GM19351 (cell line): ENCODE measurements at regions not wholly inside any gene's neighbourhood (a gene's known extent, or its start where the extent isn't known, plus 50 kb on each side); places are given as distances from the start of the nearest gene placed in this dataset.

Experiments used
- ATAC-seq: cut with Tn5 transposase; IDR thresholded peaks from one replicate; pipeline ENCODE4 v1.9.1; 2021; ENCODE audit warnings: mild to moderate bottlenecking, moderate library complexity; ENCODE audit not compliant: unreplicated experiment

DNA sequence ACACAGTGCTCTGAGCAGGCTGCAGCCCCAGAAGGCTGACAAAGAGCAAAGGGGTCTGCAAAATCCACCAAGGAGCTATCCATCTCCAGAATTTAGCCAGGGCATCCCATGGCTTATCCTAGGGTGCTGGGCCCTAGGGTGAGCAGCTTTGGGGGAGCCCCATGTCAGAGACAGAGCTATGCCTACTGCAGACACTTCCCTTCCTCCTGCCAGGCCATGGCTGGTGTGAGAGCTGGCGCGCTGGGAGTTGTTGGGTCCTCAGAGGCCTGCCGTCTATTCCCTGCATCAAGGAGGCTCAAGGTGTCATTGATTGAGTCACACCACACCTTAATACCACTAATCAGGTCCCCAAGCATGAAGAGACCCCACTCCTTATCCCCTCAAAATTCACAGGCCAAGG lies 85.3 kb upstream of the TP53I11 start:
- no peak for ATAC-seq

DNA sequence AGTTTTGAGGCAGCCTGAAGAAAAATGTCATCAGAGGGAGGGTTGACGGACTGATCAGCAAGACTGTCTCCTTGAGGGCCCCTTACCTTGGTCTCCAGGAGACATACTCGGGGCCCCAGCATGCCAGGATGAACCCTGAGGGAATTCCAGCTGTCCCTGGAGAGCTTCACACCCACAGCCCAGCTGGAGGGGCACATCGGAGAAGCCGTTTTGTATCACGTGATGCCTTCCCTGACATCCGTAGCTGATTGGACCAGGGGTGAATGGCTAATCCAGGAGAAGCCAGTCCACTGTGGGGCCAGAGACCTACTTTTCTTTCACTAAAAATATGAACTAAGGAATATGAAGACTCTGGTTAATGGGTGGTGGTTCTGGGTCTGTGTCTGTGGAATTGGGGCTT lies 86.0 kb upstream of the TP53I11 start:
- ATAC-seq: no peak

- no peak for ATAC-seq
Observed at GRCh38 chr11:45037434-45038005, 86.8 kb upstream of the TP53I11 start.

DNA sequence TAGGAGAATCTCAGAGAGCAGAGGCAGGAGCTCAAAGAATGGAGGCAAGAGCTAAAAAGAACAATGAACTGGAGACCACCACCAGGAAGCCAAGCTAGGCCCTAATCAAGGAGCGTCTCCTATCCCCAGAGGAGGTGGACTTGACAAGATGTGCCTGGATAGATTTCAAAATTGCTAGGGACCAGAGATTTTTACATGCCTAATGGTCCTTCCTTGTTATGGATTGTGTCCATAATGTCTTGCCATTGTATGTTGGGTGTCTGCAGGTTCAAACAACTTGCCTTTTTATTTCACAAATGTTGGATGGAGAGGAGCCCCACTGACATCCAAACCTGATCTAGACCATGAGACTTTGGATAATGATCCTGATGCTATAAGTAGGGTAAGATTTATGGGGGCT lies 88.2 kb upstream of the TP53I11 start:
- no peak for ATAC-seq

- ATAC-seq: no peak
Observed at GRCh38 chr11:45041596-45041995, 90.9 kb upstream of the TP53I11 start.

DNA sequence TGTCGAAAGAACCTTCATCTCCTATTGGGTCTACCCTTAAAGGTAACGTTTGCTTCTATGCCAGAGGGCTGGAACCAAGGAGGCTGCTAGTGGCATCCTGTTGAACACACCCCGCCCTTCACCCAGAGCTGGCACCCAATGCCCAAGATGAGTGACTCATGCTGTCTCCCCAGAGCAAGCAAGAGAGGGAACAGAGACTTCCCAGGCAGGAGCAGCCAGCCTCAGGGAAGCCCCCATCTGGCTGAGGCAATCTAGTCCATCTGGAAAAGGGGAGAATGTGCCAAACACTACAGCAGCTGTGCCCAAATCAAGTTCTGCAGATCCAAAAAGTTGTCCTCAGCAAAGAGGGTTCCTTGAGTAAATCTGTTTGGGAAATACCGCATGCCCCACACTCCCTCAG lies 91.9 kb upstream of the TP53I11 start:
- no peak for ATAC-seq

- no peak for ATAC-seq
Observed at GRCh38 chr11:45043755-45044475, 93.2 kb upstream of the TP53I11 start.

DNA sequence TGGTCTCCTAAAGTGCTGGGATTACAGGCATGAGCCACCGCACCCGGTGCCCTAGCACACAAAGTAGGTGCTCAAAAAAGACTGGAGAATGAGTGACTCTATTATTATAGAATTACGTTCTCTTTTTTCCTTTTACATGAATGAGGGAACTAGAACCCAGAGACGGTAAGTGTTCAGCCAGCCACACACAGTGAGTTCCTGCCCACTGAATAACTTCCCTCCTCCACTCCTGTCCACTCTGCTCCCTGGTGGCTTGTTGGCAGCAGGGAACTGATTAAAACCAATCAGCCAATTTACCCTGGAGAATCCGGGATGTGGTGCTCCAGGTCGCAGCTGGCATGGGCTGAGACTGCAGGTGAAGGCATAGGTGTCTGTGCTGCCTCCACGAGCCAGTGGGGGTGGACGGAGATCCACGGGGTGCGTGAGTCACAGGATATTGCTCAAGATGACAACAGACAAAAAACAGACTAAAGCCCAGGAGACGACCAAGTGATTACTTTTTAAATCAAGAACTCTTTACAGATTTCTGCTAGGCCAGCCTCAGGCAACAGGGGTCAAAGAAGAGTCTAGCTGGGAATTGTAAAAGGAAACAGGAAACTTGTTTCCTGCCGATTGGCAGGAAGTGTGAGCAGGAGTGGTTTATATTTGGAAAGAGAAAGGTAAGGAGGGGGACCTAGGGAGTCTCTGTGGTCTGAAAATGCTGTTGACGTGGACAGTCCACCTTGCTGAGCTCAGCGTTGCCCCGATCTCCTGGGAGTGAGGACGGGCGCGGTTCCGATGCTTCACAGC lies 95.2 kb upstream of the TP53I11 start:
- no peak for ATAC-seq

- no peak for ATAC-seq
Observed at GRCh38 chr11:45048313-45048841, 97.7 kb upstream of the TP53I11 start.

DNA sequence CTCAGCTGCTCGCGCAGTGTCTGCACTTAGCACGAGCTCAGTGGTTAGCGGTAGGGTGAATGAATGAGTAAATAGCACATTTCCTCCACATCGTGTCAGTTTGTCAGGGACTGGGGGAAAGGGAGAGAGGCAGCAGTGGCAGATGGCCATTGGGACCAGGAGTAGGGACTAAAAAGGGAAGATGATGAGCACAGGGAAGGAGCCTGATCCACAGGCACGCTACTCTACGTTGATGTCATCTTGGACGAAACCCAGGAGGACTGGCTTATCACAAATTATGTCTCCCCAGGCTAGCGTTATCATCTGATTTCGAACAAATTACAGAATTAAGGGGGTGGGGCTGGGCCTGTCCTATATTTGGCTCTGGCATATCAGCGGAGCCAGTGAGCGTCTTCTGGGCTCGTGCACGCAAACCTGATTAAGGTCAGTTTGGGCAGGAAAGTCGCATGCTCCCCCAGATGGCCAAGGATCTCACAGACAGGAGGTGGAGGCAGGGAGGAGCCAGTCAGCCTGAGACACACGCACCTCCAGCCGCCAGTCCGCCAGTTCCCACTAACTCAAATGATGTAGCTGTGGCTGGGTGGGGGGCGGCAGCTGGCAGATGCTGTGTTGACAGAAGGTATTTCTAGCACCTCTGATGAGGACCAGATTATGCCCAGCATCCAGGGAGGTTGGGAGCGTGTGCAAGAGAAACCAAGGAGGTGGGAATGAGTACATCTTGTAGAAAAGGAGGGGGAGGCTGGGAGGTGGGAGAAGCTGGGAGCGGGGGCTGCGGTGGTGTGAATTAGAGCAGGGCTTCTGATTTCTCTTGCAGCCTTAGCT lies 97.4 kb upstream of the PRDM11 start:
- ATAC-seq: no peak

DNA sequence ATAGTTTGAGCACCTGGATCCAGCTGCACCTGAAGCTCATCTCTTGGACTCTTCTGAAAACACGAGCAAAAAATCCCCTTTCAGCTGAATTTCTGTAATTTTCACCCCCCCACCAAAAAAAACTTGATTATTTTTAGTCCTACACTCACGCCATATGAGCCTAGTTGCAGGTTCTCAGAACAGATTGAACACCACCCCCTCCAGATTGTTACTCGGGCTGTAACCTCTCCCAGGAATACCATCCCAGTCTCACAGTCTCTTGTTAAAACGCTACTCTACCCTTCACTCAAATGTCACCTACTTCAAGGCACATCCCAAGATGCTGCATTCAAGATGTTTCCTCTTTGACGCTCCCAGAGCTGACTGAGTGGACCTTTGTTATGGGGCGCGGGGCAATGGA lies 96.3 kb upstream of the PRDM11 start:
- ATAC-seq: no peak

GRCh38 chr11:45051621-45052020 lies 94.8 kb upstream of the PRDM11 start:
- no peak for ATAC-seq

- ATAC-seq: no peak
Observed at GRCh38 chr11:45052361-45052760, 94.1 kb upstream of the PRDM11 start.

DNA sequence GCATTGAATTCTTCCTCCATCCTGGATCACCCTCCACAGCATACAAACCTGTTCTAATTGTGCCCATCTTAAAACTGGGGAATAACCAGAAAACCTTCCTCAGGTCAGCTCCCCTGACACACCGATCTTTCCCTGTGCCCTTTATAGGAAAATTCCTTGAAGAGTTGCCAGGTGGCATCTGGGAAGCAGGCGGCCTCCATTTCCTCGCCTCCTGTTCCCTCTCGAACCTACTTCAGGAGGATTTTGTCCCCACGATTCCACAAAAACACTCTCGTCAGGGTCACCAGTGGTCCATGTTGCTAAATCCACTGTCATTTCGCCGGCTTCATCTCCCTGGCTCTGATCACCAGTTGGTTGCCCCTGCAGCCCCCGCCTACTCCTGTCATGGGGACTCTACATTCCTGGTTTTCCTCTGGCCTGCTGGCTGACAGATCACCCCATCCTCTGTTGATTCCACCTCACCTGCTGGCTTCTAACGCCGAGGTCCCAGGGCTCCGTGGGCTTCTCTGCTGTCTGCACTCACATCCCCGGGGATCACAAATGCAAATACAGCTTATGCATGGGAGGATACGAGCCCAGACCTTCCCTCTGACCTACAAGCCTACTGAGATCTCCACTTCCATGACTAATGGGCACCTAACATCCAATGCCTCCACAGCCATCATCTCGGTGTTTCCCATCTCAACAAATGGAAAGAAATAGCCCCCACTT lies 92.5 kb upstream of the PRDM11 start:
- ATAC-seq: no peak

- ATAC-seq: no peak
Observed at GRCh38 chr11:45054956-45055355, 91.5 kb upstream of the PRDM11 start.

DNA sequence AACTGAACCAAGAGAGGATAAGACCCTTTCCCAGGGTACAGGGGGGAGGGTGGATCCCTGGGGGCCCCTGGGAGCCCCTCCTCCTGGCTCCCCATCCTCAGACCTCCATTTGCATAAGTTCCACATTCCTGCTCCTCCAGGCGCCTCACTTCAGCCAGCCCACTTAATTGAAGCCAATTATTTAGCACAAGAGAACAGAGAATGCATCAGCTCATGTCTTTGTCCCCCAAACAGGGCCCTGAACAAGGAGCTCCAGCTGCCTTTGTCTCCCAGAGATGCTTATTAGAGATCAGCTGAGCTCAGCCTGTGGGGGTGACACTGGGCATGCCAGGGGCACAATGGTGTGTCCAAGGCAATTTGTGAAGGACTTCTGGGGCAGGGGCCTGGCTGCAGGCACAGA lies 89.9 kb upstream of the PRDM11 start:
- ATAC-seq: no peak

DNA sequence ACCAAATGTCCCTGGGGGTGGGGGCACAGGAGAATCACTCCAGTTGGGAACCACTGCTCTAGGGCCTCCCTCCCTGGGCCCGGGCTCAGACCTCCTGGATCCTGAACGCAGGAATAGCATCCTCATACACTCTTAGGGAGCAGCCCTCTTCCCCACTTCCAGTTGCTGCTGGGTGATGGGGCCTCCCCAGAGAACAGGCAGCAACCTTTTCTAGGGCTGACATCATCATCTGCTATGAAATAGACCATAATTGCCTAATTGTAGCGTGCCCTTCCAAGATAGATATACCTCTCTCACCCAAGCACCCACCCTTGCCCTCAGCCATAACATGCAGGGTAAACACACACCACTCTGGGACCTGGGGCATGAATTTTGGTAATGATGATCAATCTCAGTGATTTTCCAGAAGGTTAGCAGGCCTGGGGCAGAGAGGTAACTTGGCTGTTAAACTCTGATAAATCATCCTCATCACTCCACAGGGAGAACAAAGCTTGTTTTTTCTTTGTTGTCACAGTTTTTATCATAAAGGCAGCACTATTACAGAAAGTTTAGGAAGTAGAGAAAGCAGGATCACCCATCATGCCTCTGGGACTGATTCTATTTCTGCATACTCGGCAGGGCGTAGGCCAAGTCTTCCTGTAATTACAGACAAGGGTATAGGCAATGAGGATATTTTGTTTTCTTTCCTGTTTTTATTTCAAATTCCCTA lies 88.3 kb upstream of the PRDM11 start:
- no peak for ATAC-seq

- ATAC-seq: no peak
Observed at GRCh38 chr11:45058647-45058950, 87.8 kb upstream of the PRDM11 start.

GRCh38 chr11:45060707-45061106 lies 85.7 kb upstream of the PRDM11 start:
- ATAC-seq: no peak

DNA sequence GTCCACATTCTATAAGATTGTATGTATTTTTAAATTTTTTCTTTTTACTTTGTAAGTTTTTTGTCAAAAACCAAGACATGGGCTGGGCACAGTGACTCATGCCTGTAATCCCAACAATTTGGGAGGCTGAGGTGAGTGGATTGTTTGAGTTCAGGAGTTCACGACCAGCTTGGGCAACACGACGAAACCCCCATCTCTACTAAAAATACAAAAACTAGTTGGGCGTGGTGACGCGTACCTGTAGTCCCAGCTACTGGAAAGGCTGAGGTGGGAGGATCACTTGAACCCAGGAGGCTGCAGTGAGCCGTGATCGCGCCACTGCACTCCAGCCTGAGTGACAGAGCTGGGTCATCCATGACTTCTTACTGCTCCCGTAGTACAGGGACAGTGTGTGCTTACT lies 84.8 kb upstream of the PRDM11 start:
- no peak for ATAC-seq
